HepG2 (cell line): ENCODE measurements at regions not wholly inside any gene's neighbourhood (a gene's known extent, or its start where the extent isn't known, plus 50 kb on each side); places are given as distances from the start of the nearest gene placed in this dataset.

Source experiments
- ARID2 ChIP-seq: sonication (generic); formaldehyde crosslinking; IDR thresholded peaks from 2 replicates; pipeline ENCODE4 v1.8.1; 2022; ENCODE audit warnings: mild to moderate bottlenecking, missing genetic modification reagents, borderline replicate concordance
- EZH2 ChIP-seq: conservative IDR thresholded peaks from 2 replicates; pipeline ENCODE4 v1.6.1; 2012; ENCODE audit warnings: mild to moderate bottlenecking, low read depth, low read length, moderate library complexity
- GLI4 ChIP-seq: sonication (generic); formaldehyde crosslinking; IDR thresholded peaks from 2 replicates; pipeline ENCODE4 v1.5.1; 2020; ENCODE audit warnings: missing genetic modification reagents, mild to moderate bottlenecking, moderate library complexity, borderline replicate concordance
- PAX8 ChIP-seq: sonication (generic); formaldehyde crosslinking; IDR thresholded peaks from 2 replicates; pipeline ENCODE4 v1.8.0; 2022; ENCODE audit warnings: mild to moderate bottlenecking, missing genetic modification reagents, borderline replicate concordance
- SP1 ChIP-seq, 2 experiments: fragments of 450-650 bp in 1 of 2; sonication (generic) in 1 of 2; formaldehyde crosslinking in 1 of 2; IDR thresholded peaks; 2 replicates each; pipeline versions ENCODE4 v1.4.0 to v1.6.1; 2016 to 2020; ENCODE audit warnings: missing genetic modification reagents in 1 of 2
- SRSF1 ChIP-seq: fragments of 200-400 bp; formaldehyde crosslinking; optimal IDR thresholded peaks from 2 replicates; pipeline ENCODE3; 2017; ENCODE audit warnings: mild to moderate bottlenecking, low read depth, low read length, moderate library complexity
- TCF7L2 ChIP-seq: IDR thresholded peaks from 2 replicates; pipeline ENCODE4 v1.6.1; 2011; ENCODE audit warnings: mild to moderate bottlenecking, low read depth, low read length, moderate library complexity
- TF ChIP-seq, protein P1 (sequence below): sonication (generic); formaldehyde crosslinking; IDR thresholded peaks from 2 replicates; pipeline ENCODE4 v1.5.0; 2020; ENCODE audit warnings: mild to moderate bottlenecking, missing genetic modification reagents, moderate library complexity

- TF ChIP-seq ARID2 (CRISPR knock-in tag) (no peak), EZH2 (no peak), SRSF1 (no peak), TCF7L2 (no peak), PAX8 (CRISPR knock-in tag) (no peak), GLI4 (no peak), SP1 (IDR thresholded peaks at IDR 0.05) (no peak), SP1 (CRISPR knock-in tag; IDR thresholded peaks at IDR 0.05) (no peak)
- TF ChIP-seq, protein P1, sequence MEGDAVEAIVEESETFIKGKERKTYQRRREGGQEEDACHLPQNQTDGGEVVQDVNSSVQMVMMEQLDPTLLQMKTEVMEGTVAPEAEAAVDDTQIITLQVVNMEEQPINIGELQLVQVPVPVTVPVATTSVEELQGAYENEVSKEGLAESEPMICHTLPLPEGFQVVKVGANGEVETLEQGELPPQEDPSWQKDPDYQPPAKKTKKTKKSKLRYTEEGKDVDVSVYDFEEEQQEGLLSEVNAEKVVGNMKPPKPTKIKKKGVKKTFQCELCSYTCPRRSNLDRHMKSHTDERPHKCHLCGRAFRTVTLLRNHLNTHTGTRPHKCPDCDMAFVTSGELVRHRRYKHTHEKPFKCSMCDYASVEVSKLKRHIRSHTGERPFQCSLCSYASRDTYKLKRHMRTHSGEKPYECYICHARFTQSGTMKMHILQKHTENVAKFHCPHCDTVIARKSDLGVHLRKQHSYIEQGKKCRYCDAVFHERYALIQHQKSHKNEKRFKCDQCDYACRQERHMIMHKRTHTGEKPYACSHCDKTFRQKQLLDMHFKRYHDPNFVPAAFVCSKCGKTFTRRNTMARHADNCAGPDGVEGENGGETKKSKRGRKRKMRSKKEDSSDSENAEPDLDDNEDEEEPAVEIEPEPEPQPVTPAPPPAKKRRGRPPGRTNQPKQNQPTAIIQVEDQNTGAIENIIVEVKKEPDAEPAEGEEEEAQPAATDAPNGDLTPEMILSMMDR (CRISPR knock-in tag) = no peak
Measured at GRCh38 chr6:90687775-90688380, 101.0 kb upstream of the MAP3K7 start.
